WTC11 (cell line): ENCODE measurements at regions not wholly inside any gene's neighbourhood (a gene's known extent, or its start where the extent isn't known, plus 50 kb on each side); places are given as distances from the start of the nearest gene placed in this dataset.

Experiments
- ATAC-seq: fragments of 200-7000 bp; cut with Tn5 transposase; 2 replicates; pipeline ENCODE4 v1.10.0; 2021; ENCODE audit warnings: mild to moderate bottlenecking, moderate library complexity
- CTCF ChIA-PET: fragments of 300-600 bp; sonication (Branson Sonifier 250); formaldehyde crosslinking; loops from one replicate; lab custom pipeline; 2021; ENCODE audit warnings: antibody characterized with exemption; lab: Charles Lee
- POLR2A ChIA-PET: fragments of 350-600 bp; sonication (Branson Sonifier 250); formaldehyde crosslinking; loops from one replicate; lab custom pipeline; 2021; ENCODE audit warnings: antibody characterized with exemption; lab: Charles Lee
- DNase-seq: peaks from one replicate; pipeline ENCODE4 v3.0.0; 2021; ENCODE audit warnings: low spot score
- H3K27ac Mint-ChIP-seq: 2 replicates; pipeline ENCODE4 v1.8.0; 2021; ENCODE audit warnings: mixed read lengths
- H3K27me3 Mint-ChIP-seq: 2 replicates; pipeline ENCODE4 v1.8.0; 2021; ENCODE audit warnings: low read depth, mild to moderate bottlenecking, moderate library complexity, mixed read lengths
- H3K36me3 Mint-ChIP-seq: 2 replicates; pipeline ENCODE4 v1.8.0; 2021; ENCODE audit warnings: mixed read lengths
- H3K4me1 Mint-ChIP-seq: 2 replicates; pipeline ENCODE4 v1.8.0; 2022; ENCODE audit warnings: mixed read lengths
- H3K4me3 Mint-ChIP-seq: 2 replicates; pipeline ENCODE4 v1.8.0; 2021; ENCODE audit warnings: mild to moderate bottlenecking, moderate library complexity, mixed read lengths
- H3K9me3 Mint-ChIP-seq: 2 replicates; pipeline ENCODE4 v1.8.0; 2021; ENCODE audit warnings: mixed read lengths
- AR ChIP-seq: fragments of 250-450 bp; sonication (Bioruptor Pico); IDR thresholded peaks from 2 replicates; pipeline ENCODE4 v1.9.0; 2021; ENCODE audit warnings: mild to moderate bottlenecking
- ATF2 ChIP-seq: sonication (generic); formaldehyde crosslinking; IDR thresholded peaks from 2 replicates; pipeline ENCODE4 v1.8.1; 2022; ENCODE audit warnings: low read depth, missing genetic modification reagents, borderline replicate concordance
- ATF3 ChIP-seq: sonication (generic); formaldehyde crosslinking; conservative IDR thresholded peaks from 2 replicates; pipeline ENCODE4 v1.8.1; 2022; ENCODE audit warnings: mild to moderate bottlenecking, missing genetic modification reagents
- CBFB ChIP-seq: sonication (generic); formaldehyde crosslinking; IDR thresholded peaks from 2 replicates; pipeline ENCODE4 v1.8.1; 2022; ENCODE audit warnings: mild to moderate bottlenecking, low read depth, missing genetic modification reagents
- ELF4 ChIP-seq: sonication (generic); formaldehyde crosslinking; IDR thresholded peaks from 2 replicates; pipeline ENCODE4 v1.8.1; 2022; ENCODE audit warnings: low read depth, mild to moderate bottlenecking, moderate library complexity, missing genetic modification reagents
- GABPB1 ChIP-seq: sonication (generic); formaldehyde crosslinking; IDR thresholded peaks from 2 replicates; pipeline ENCODE4 v1.8.1; 2023; ENCODE audit warnings: mild to moderate bottlenecking, missing genetic modification reagents
- GRHL2 ChIP-seq: fragments of 250-450 bp; sonication (Bioruptor Pico); IDR thresholded peaks from 2 replicates; pipeline ENCODE4 v1.8.0; 2022; ENCODE audit warnings: mild to moderate bottlenecking, moderate library complexity; ENCODE audit not compliant: insufficient replicate concordance, severe bottlenecking
- HMGA2 ChIP-seq: fragments of 250-450 bp; sonication (Bioruptor Pico); IDR thresholded peaks from 2 replicates; pipeline ENCODE4 v1.4.0; 2021; ENCODE audit warnings: mild to moderate bottlenecking, moderate library complexity
- HMGXB4 ChIP-seq: sonication (generic); formaldehyde crosslinking; IDR thresholded peaks from 2 replicates; pipeline ENCODE4 v1.8.1; 2023; ENCODE audit warnings: mild to moderate bottlenecking, moderate library complexity, missing genetic modification reagents
- MXD4 ChIP-seq: fragments of 250-450 bp; sonication (Bioruptor Pico); IDR thresholded peaks from 2 replicates; pipeline ENCODE4 v1.8.0; 2021; ENCODE audit warnings: mild to moderate bottlenecking, moderate library complexity, borderline replicate concordance
- NFE2L1 ChIP-seq: sonication (generic); formaldehyde crosslinking; IDR thresholded peaks from 2 replicates; pipeline ENCODE4 v1.8.1; 2023; ENCODE audit warnings: missing genetic modification reagents
- NR3C1 ChIP-seq: sonication (generic); formaldehyde crosslinking; conservative IDR thresholded peaks from 2 replicates; pipeline ENCODE4 v1.8.1; 2023; ENCODE audit warnings: low read depth, mild to moderate bottlenecking, missing genetic modification reagents
- PRDM15 ChIP-seq: sonication (generic); formaldehyde crosslinking; IDR thresholded peaks from 2 replicates; pipeline ENCODE4 v1.8.0; 2022; ENCODE audit warnings: missing genetic modification reagents
- RELA ChIP-seq: sonication (generic); formaldehyde crosslinking; IDR thresholded peaks from 2 replicates; pipeline ENCODE4 v1.8.1; 2022; ENCODE audit warnings: missing genetic modification reagents, mild to moderate bottlenecking, borderline replicate concordance
- SP1 ChIP-seq: sonication (generic); formaldehyde crosslinking; conservative IDR thresholded peaks from 2 replicates; pipeline ENCODE4 v1.8.1; 2022; ENCODE audit warnings: missing genetic modification reagents
- TCF7 ChIP-seq: sonication (generic); formaldehyde crosslinking; IDR thresholded peaks from 2 replicates; pipeline ENCODE4 v1.8.0; 2022; ENCODE audit warnings: mild to moderate bottlenecking, low read depth, missing genetic modification reagents, moderate library complexity
- USF1 ChIP-seq: sonication (generic); formaldehyde crosslinking; IDR thresholded peaks from 2 replicates; pipeline ENCODE4 v1.8.0; 2022; ENCODE audit warnings: mild to moderate bottlenecking, missing genetic modification reagents
- ZBTB43 ChIP-seq: sonication (generic); formaldehyde crosslinking; IDR thresholded peaks from 2 replicates; pipeline ENCODE4 v1.8.1; 2023; ENCODE audit warnings: mild to moderate bottlenecking, missing genetic modification reagents

- no peak for TF ChIP-seq USF1 (CRISPR knock-in tag)
- no peak for TF ChIP-seq GRHL2
- TF ChIP-seq HMGXB4: no peak
- TF ChIP-seq ELF4 (CRISPR knock-in tag): no peak
- no peak for TF ChIP-seq SP1 (CRISPR knock-in tag)
- TF ChIP-seq GABPB1 (CRISPR knock-in tag): no peak
- TF ChIP-seq, all 79 proteins: peak for 0
Measured at GRCh38 chr11:7858006-7858405, 61.3 kb upstream of the OR5P2 start (continued).

GRCh38 chr11:7851391-7851790, 54.6 kb upstream of the OR5P2 start:
- Mint-ChIP-seq H3K27me3 (no peaks in the 10 kb centered on the region), H3K36me3 (no peaks in the 10 kb centered on the region), H3K27ac (no peak overlapping the region), H3K4me1 (peaks cover 15% of the 10 kb centered on the region), H3K4me3 (no peak overlapping the region), H3K9me3 (no peaks in the 10 kb centered on the region)
- CTCF ChIA-PET: interaction anchor here (0.6 to 1.4 kb wide), 4 partner anchors 12 to 498 kb away, joined by 3 to 5 read pairs (median 3); partner anchors contain the start of gene EIF3F
- DNase-seq (no peak), ATAC-seq (peak; percentile 96)
- TF ChIP-seq HMGA2 (CRISPR knock-in tag) (no peak), ATF2 (CRISPR knock-in tag) (no peak), ELF4 (CRISPR knock-in tag) (no peak), RELA (CRISPR knock-in tag) (no peak), AR (CRISPR knock-in tag) (no peak), MXD4 (CRISPR knock-in tag) (no peak), NR3C1 (no peak), NFE2L1 (no peak), PRDM15 (no peak), ATF3 (CRISPR knock-in tag) (no peak), TCF7 (CRISPR knock-in tag) (no peak), CBFB (CRISPR knock-in tag) (no peak), ZBTB43 (CRISPR knock-in tag) (no peak)
- POLR2A ChIA-PET: no interaction called here
